BJ (cell line): ENCODE measurements at regions not wholly inside any gene's neighbourhood (a gene's known extent, or its start where the extent isn't known, plus 50 kb on each side); places are given as distances from the start of the nearest gene placed in this dataset.

Experiments used
- CTCF ChIA-PET: fragments of 350-600 bp; formaldehyde crosslinking; extraction: SDS; loops from one replicate; lab custom pipeline; 2021; ENCODE audit warnings: antibody characterized with exemption, inconsistent platforms; lab: Yijun Ruan, JAX
- POLR2A ChIA-PET: fragments of 300-600 bp; sonication (Branson Sonifier 250); formaldehyde crosslinking; extraction: SDS; loops from one replicate; lab custom pipeline; 2021; ENCODE audit warnings: antibody characterized with exemption; lab: Charles Lee
- DNase-seq: peaks from one replicate; pipeline ENCODE4 v3.0.0-alpha.2; 2011; ENCODE audit warnings: low read depth
- H3K27me3 ChIP-seq: 2 replicates; pipeline ENCODE4 v1.6.0; 2011; ENCODE audit warnings: low read length; ENCODE audit not compliant: control insufficient read depth, insufficient read depth
- H3K36me3 ChIP-seq: 2 replicates; pipeline ENCODE4 v1.5.1; 2011; ENCODE audit warnings: low read length; ENCODE audit not compliant: control insufficient read depth, insufficient read depth
- H3K4me3 ChIP-seq: 2 replicates; pipeline ENCODE4 v1.5.1; 2011; ENCODE audit warnings: low read depth, mild to moderate bottlenecking, control low read depth, low read length
- TF ChIP-seq, protein P1 (sequence below): IDR thresholded peaks from 2 replicates; pipeline ENCODE4 v1.5.1; 2011; ENCODE audit warnings: low read depth, mild to moderate bottlenecking, control low read depth, inconsistent platforms, low read length, moderate library complexity; ENCODE audit not compliant: insufficient read depth

DNA sequence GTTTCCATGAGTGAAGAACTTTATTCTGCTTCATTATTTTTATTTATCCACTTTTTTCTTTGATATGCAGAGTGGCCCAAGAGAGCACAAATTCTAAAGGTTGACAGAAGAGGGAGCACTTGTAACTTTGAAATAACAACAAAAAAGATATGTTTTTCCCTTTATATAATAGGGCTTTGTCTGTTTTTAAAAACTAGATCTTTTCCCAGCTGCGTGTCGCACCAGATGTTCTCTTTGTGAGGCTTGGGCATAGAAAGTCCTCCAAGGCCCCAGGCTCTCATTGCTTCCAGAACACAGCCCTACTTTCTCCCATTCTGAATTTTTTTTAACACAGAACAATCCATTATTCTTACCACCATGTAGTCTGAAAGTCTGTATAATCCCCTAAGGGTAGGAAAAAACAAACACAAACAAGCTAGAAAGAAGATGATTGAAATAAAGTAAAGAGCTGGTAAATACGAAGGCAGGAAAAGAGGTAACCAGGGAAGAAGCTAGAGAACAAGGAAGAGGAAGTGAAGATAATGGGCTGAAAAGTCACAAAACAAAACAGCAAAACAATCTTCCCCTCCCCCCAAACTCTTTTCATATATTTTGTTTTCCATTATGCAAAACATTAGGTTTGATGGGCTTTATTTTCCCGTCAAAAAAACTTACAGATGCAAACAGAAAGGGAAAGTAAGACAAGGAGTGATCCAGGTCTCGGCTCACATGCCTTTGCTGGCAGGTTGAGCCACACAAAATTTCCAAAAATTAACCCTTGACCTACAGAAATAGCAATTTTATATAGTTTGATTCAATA, 160.4 kb downstream of the ABCA8 start:
- no peak for DNase-seq
- CTCF ChIA-PET, result interaction anchor here (0.6 to 2.4 kb wide), 16 partner anchors 8 to 455 kb away, joined by 3 to 14 read pairs (median 4); no protein-coding TSS in a partner anchor
- POLR2A ChIA-PET, result no interaction called here
- Histone ChIP-seq H3K36me3 (no peaks in the 10 kb centered on the region), H3K27me3 (no peaks in the 10 kb centered on the region), H3K4me3 (no peak overlapping the region)
- TF ChIP-seq, protein P1, sequence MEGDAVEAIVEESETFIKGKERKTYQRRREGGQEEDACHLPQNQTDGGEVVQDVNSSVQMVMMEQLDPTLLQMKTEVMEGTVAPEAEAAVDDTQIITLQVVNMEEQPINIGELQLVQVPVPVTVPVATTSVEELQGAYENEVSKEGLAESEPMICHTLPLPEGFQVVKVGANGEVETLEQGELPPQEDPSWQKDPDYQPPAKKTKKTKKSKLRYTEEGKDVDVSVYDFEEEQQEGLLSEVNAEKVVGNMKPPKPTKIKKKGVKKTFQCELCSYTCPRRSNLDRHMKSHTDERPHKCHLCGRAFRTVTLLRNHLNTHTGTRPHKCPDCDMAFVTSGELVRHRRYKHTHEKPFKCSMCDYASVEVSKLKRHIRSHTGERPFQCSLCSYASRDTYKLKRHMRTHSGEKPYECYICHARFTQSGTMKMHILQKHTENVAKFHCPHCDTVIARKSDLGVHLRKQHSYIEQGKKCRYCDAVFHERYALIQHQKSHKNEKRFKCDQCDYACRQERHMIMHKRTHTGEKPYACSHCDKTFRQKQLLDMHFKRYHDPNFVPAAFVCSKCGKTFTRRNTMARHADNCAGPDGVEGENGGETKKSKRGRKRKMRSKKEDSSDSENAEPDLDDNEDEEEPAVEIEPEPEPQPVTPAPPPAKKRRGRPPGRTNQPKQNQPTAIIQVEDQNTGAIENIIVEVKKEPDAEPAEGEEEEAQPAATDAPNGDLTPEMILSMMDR, result peak; percentile 49

DNA sequence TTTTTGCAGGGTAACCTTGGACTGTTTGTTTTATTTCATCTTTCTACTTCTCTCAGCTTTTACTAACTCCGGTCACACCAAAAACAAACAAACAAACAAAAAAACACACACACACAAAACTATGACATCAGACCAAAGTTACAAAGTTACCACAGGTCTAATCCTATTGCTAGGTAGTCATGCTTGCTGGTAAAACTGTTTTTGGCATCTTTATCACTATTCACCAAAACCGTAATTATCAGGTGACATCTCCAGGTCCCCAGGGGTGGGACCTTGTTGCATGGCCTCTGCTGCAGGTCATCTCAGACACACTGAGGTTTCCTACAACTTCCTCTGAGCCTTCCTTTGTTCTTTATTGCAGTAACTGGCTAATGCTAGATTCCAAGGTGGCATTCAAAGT, 162.3 kb downstream of the ABCA8 start:
- no peaks in the 10 kb centered on the region for H3K36me3 ChIP-seq
- TF ChIP-seq, protein P1, result no peak
- no peak for DNase-seq
- no peak overlapping the region for H3K4me3 ChIP-seq
- ChIA-PET POLR2A (interaction anchor here (0.6 kb wide), 1 partner anchor 82 kb away, joined by 3 read pairs; no protein-coding TSS in a partner anchor), CTCF (interaction anchor here (1.3 to 2.4 kb wide), 3 partner anchors 8 to 122 kb away, joined by 3 to 11 read pairs (median 8); no protein-coding TSS in a partner anchor)
- no peaks in the 10 kb centered on the region for H3K27me3 ChIP-seq

DNA sequence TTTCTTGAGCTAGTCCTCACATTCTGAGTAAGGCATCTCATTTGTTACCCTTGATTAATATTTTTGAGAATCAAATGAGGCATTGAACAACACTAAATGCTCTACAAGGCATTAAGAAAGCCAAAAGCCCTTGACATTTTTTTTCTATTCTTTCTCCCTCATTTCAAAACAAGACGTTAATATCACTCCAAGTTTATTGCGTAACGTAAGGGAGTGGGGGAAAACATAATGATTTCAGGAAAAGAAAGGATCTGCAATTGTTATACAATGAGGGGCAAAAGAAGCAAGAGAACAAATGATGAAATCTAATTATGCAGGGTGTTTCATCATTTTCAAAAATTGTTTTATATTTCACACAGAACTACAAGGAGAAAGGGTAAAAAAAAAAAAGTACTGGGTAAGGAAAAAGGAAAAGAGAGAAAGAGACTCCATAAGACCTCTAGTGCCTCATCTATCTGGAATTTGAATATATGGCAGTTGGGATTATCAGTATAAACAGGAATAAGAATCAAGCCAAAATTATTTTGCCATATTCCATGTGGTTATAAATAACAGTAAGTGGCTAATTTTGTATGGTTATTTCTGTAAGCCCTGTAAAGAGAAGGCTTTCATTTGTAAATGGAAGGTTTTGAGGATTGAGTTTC, 163.0 kb downstream of the ABCA8 start:
- H3K4me3 ChIP-seq, result no peak overlapping the region
- POLR2A ChIA-PET, result interaction anchor here (0.6 kb wide), 1 partner anchor 82 kb away, joined by 3 read pairs; no protein-coding TSS in a partner anchor
- no peaks in the 10 kb centered on the region for H3K36me3 ChIP-seq
- TF ChIP-seq, protein P1, result no peak
- no peak for DNase-seq
- CTCF ChIA-PET, result interaction anchor here (0.5 to 1.3 kb wide), 3 partner anchors 8 to 125 kb away, joined by 3 read pairs; no protein-coding TSS in a partner anchor
- no peaks in the 10 kb centered on the region for H3K27me3 ChIP-seq

DNA sequence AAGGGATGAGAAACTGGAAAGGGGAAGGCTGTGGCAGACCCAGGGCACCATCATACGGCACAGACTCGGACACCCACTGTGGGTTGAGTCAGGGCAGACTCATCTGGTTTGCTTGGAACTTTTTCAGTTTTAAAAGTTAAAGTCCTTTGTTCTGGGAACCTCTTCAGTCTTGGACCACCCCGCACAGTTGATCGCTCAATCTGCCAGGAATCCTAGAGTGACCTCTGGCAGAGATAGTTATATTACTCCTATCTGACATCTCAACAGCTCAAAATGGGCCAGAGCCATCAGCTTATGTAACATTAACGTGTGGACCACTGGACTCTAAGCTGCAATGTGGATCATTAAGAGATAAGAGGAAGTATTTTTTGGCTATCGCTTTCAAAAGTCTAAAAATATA, 164.3 kb downstream of the ABCA8 start:
- Histone ChIP-seq H3K4me3 (no peak overlapping the region), H3K36me3 (no peaks in the 10 kb centered on the region), H3K27me3 (no peaks in the 10 kb centered on the region)
- DNase-seq, result no peak
- ChIA-PET CTCF (interaction anchor here (0.6 to 0.9 kb wide), 3 partner anchors 13 to 456 kb away, joined by 3 to 4 read pairs (median 3); no protein-coding TSS in a partner anchor), POLR2A (no interaction called here)
- TF ChIP-seq, protein P1, result no peak

DNA sequence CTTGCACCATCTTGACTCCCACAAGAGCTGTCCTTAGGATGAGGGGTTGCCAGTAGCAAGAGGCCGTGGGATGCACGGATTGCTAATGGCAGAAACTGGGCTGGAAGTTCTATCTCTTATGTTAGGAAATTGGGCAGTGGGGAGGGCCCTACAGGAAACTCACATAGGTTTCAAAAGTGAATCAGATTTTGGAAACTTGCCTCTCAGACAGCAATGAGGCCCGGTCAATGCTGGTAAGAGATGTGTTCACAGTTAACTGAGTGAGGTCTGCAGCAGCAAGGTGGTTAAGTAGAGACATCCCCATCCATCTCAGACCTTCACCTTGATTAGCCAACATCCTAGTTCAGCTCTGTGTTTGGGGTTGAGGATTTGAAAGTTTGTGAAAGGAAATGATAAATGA, 164.7 kb downstream of the ABCA8 start:
- CTCF ChIA-PET, result interaction anchor here (0.6 to 0.9 kb wide), 2 partner anchors 12 to 231 kb away, joined by 3 to 4 read pairs; no protein-coding TSS in a partner anchor
- DNase-seq, result no peak
- POLR2A ChIA-PET, result no interaction called here
- no peaks in the 10 kb centered on the region for H3K36me3 ChIP-seq
- TF ChIP-seq, protein P1, result no peak
- no peaks in the 10 kb centered on the region for H3K27me3 ChIP-seq
- H3K4me3 ChIP-seq, result no peak overlapping the region
